Esophagus muscularis mucosa (tissue), 4 donors: ENCODE measurements at regions not wholly inside any gene's neighbourhood (a gene's known extent, or its start where the extent isn't known, plus 50 kb on each side); places are given as distances from the start of the nearest gene placed in this dataset.

Experiments used
- EP300 ChIP-seq: sonication (generic); formaldehyde crosslinking; IDR thresholded peaks from one replicate; pipeline ENCODE4 v1.6.1; 2017; ENCODE audit warnings: antibody characterized with exemption
- POLR2A ChIP-seq: fragments of 450-650 bp; IDR thresholded peaks from one replicate; pipeline ENCODE4 v1.6.1; 2017; ENCODE audit warnings: antibody characterized with exemption, moderate library complexity, mild to moderate bottlenecking, low read depth
- TF ChIP-seq, protein P1 (sequence below), 3 experiments: fragments of 200-600 bp in 2 of 3; fragments of 450-650 bp in 1 of 3; sonication (generic) in 2 of 3; IDR thresholded peaks; one replicate each; pipeline ENCODE4 v1.5.1; 2017 to 2019; ENCODE audit warnings: antibody characterized with exemption in 3 of 3, mild to moderate bottlenecking in 2 of 3, moderate library complexity in 1 of 3

DNA sequence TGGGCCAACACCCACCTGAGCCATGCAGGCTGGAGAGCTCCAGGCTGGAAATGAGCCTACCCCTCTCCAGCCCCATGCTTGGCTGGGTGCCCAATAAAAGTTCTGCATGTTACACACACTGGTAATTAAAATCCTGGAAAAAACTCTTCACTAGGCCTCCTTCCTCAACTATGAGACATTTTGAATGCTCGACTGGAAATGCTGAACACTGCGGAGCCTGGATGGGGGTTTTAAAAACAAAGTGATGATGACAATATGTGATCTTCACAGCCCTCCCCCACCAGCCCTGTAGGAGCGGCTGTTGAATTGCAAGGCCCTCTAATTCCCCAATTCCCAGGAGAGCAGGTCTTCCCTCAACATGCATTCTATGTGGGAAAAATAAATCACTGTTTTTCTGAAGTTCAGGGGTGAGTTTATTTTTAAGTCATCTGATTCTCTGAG lies 179.2 kb downstream of the TTC32 start:
- TF ChIP-seq, protein P1, sequence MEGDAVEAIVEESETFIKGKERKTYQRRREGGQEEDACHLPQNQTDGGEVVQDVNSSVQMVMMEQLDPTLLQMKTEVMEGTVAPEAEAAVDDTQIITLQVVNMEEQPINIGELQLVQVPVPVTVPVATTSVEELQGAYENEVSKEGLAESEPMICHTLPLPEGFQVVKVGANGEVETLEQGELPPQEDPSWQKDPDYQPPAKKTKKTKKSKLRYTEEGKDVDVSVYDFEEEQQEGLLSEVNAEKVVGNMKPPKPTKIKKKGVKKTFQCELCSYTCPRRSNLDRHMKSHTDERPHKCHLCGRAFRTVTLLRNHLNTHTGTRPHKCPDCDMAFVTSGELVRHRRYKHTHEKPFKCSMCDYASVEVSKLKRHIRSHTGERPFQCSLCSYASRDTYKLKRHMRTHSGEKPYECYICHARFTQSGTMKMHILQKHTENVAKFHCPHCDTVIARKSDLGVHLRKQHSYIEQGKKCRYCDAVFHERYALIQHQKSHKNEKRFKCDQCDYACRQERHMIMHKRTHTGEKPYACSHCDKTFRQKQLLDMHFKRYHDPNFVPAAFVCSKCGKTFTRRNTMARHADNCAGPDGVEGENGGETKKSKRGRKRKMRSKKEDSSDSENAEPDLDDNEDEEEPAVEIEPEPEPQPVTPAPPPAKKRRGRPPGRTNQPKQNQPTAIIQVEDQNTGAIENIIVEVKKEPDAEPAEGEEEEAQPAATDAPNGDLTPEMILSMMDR (IDR thresholded peaks at IDR 0.05), result no peak
- TF ChIP-seq POLR2A (no peak), EP300 (no peak)
